Tibial nerve (tissue), 4 donors: ENCODE measurements at regions not wholly inside any gene's neighbourhood (a gene's known extent, or its start where the extent isn't known, plus 50 kb on each side); places are given as distances from the start of the nearest gene placed in this dataset.

Experiments
- CTCF ChIP-seq, 5 experiments: fragments of 200-600 bp in 3 of 5; fragments of 450-650 bp in 2 of 5; sonication (generic) in 3 of 5; IDR thresholded peaks; one replicate each; pipeline ENCODE4 v1.5.1; 2016 to 2019; ENCODE audit warnings: antibody characterized with exemption in 5 of 5, mild to moderate bottlenecking in 3 of 5, moderate library complexity in 2 of 5
- EP300 ChIP-seq, 2 donors: sonication (generic); formaldehyde crosslinking; IDR thresholded peaks; one replicate each; pipeline ENCODE4 v1.6.1; 2017; ENCODE audit warnings: antibody characterized with exemption in 2 of 2, mild to moderate bottlenecking in 1 of 2
- POLR2A ChIP-seq, 2 donors: fragments of 450-650 bp; IDR thresholded peaks; one replicate each; pipeline ENCODE4 v1.6.1; 2017; ENCODE audit warnings: antibody characterized with exemption in 2 of 2, mild to moderate bottlenecking in 2 of 2, moderate library complexity in 2 of 2

DNA sequence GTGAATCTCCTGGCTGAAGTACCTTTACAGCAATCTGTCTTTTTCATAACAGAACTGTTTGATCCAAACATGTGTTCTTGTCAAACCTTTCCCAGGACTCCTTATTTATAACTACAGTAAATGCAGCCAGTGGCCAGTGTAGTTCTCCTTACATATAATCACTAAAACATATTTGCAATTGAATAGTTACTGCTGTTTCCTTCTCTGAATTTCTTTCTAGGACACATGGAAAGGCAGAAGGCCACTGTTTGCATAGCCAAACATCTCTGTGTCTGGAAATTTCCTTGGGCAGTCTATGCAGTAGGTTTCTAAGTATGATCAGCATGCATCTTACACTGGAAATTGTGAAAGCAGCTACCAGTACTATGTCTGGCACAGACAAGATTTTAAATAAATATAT, 57.4 kb upstream of the COL3A1 start:
- TF ChIP-seq POLR2A (IDR thresholded peaks at IDR 0.05) (no peak), CTCF (IDR thresholded peaks at IDR 0.05) (no peak), EP300 (IDR thresholded peaks at IDR 0.05) (no peak)
